NCI-H446 (cell line): ENCODE measurements at regions not wholly inside any gene's neighbourhood (a gene's known extent, or its start where the extent isn't known, plus 50 kb on each side); places are given as distances from the start of the nearest gene placed in this dataset.
"Not testable (repeated sequence)": the region's sequence is repeated elsewhere in the genome, so short reads cannot be mapped to it uniquely, and the experiment has no call there.

Experiments used
- DNase-seq, 2 experiments: peaks; one replicate each; lab custom pipeline; 2025; lab: John Stamatoyannopoulos, UW

DNA sequence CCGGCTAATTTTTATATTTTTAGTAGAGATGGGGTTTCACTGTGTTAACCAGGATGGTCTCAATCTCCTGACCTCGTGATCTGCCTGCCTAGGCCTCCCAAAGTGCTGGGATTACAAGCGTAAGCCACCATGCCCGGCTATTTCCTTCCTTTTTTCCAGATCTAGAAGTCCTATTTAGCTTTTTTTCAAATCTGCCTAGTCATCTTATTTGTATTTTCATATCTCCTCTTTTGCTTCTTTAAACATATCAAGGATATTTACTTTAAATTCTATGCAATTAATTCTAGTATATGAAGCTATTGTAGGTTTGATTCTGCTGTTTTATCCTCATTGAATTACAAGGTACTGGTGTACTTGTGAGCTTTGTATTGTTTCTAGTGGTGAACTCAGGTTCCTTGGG, 119.1 kb downstream of the MACIR start:
- not testable (repeated sequence) for DNase-seq

DNA sequence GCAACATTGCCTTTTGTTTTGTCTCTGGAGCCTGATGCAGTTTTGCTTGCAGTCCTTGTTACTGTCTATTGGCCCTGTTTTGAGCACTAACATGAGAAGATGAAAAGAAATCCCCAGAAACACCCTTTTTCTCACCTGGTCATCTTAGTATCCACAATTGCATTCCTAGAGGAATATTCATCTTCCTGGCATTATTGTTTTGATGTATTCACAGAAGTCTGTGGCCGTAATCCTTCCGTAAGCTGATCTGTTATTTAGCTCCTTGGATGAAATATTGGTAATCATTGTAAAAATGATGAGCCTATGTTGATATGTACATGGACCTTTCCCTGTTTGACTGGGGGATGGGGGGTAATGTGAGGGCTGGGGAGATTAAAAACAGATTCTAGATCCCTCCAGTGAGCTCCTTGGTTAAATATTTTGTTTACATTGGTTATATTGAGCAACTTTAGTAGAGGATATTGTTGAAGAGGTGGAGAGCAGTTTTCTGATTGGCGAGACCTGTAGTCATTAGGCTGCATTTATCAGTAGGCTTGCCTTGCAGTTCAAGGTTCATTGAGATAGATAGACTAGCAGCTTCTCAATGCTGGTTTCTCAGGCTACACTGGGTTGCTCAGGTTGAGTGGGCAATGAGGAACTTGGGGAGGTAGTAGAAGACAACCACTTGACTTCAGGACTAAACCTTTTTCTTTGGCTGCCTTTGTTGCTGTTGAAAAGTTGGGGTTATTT, 117.5 kb downstream of the MACIR start:
- DNase-seq: no peak

DNA sequence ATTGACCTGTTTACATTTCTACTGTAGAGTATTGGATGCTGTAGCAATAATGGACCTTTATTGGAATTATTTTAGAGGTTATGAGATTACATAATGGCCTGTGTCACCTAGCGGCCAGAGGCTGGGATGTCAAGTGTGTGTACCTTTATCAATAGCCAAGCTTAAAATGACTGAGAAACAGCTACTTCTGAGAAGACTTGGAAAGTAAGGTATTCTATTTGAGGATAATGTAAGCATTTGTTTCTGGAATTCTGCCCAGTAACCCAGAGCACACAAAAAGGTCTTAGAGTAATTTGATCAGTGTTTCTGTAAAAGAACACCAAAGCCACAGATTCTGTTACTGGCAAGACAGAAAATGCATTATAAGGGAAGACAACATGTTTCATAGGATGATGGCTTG, 116.8 kb downstream of the MACIR start:
- peak in 1 of 2 experiments; percentile 21 for DNase-seq

DNA sequence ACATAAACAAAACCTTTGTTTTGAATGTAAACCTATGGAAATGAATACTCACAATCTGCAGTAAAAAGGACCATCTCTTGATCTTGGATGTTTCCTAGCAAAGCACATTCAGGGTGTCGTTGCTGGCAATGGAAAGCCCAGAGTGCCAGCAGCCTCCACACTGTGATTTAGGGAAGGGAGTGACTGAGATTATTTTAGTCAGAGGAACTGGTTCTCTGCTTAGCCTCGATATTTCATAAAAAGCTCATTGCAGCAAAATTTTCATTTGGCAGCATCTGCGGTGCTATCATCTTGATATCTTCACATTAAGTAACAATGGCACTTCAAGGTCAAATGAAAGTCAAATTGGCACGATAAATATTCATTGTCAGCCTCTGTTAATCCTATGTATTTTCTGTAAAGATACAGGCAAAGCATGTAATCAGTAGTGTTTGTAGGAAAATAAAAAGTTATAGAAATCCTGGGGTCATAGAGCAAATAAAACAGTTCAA, 116.0 kb downstream of the MACIR start:
- no peak for DNase-seq

DNA sequence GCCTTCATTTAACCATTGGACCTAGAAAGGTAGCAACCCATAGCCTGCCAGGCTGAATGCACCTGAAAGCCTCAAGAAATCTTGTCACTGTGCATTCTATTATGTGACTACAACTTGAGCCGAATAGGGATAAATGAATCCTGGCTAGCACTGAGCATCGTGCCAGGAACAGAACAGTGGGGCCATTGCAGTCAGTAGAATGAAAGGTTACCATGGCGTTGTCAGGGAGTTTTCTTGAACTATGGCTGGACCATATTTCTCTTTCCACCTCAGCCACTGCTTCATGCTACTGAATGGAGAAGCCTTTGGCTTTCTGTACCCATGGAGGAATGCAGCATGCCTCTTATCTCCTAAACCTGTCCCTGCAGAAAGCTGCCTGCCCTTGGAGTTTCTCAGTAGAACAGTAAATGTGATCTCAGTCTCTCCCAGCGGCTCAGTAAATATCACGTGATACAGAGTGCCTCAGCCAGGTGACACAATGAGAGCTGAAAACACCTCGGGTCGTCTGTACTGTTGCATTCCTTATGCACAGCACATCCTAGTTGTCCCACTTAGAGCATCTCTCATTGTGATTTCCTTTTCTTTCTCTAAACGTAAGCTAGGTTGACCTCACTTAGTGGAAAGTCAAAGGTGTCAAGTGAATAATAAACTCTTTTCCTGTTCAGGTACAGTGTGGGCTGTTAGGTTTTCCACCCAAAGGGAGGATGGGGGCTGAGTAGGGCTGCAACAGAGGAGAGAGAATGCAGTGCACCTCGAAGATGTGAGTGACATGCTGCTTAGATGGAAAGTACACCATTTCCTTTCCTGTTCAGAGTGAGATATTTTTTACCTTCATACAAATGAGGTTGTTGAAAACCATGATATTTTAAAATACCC, 115.3 kb downstream of the MACIR start:
- DNase-seq: no peak

DNA sequence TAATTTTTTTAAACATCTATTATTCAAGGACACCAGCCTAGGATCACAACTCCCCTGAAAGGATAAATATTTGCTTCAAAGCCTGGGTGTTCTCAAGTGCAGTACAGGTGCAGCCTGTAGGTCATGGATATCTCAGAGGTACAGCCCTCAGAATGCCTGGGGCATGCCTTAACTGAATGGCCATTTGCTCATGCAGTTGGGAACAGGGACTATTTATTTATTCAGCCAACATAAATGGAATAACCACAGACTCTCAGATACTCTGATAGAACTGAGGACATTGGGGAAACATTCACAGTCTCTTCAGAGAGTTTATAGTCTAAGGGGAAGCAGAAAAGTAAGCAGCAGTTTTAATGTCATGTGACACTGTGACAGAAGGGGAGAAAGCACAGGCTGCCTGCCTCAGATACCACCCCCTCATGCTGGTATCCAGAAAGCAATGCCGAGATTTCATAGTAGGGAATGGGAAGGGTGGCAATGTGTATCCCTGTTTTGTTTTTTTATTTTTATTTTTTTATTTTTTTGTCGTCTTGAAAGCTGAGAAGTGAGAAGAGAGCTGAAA, 112.6 kb downstream of the MACIR start:
- no peak for DNase-seq

DNA sequence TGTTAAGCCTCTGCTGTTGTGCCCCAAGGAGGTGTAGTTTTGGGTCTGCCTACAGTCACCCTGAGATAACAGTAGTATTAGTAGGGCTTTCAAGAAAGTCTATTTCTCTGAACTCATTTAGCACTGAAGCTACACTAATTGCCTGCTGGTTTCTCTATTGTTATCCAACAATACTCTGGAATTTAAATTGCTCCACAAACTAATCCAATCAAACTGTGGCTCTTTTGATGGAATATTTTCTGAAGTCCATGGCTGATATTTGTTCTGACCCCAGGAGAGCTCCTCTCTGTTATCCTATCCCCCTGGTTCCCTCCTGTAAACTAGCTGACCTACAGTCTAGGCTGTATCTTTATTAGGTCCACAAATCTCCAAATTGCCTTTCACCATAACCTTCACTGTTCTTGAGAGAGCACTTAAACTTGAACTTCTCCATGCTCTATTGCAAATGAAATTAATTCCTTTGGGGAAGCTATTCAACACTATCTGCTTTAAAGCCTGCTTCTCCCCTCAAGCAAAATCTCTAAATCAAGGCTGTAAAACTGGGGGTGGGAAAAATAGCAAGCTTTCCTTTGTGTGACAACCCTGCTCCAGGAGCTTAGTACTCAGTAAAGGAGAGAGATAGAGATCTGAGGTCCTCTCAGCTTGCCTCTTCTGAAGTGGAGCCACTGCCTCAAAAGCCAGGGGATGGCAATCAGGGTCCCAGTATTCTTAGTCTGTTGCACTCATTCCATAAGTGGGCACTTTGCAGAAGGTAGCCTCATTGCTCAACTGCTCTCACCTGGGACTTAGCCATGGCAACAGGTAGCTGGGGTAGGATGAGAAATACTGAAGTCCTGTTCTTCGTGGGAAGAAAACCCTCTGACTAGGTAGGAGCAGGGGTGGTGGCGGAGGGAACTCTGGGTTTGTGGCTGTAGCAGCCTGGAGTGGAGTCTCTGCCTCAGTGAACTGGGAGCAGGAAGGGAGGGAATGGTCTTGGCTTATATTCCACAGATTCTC, 110.9 kb downstream of the MACIR start:
- no peak for DNase-seq

DNA sequence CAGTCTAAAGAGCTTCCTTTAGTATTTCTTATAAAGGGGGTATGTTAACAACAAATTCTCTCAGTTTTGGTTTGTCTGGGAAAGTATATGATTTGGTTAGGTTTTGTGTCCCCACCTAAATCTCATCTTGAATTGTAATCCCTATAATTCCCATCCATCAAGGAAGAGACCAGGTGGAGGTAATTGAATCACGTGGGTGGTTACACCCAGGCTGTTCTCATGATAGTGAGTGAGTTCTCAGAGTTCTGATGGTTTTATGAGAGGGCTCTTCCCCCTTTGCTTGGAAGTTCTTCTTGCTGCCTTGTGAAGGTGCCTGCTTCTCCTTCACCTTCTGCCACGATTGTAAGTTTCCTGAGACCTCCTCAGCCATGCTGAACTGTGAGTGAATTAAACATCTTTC, 109.1 kb downstream of the MACIR start:
- DNase-seq: no peak

DNA sequence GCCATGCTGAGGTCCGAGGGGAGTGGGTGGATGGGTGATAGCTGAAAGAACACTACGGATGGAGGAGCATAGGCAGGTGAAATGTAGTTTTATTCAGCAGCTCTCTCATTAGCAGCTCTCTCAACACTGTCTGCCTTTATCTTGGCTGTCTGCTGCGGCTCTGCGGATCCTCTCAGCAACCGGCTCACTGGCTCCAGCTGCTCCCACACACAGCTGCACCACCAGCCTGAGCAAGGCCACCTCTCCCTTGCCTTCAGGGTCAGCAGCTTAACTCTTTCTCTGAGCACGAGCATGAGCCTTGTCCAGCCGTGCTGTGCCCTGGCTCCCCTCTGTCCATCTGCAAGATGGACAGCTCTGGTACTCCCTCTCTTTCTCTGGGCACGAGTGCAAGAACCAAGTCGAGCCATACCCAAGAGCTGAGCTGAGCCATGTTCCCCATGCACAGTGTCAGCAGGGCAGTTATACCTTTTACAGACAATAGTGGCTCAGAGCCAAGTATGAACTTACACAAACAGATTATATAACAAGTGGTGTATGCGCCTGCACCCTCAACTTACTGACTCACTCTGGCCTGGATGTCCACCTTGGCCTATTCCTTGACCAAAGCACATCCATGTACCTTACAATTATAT, 108.5 kb downstream of the MACIR start:
- DNase-seq: no peak

DNA sequence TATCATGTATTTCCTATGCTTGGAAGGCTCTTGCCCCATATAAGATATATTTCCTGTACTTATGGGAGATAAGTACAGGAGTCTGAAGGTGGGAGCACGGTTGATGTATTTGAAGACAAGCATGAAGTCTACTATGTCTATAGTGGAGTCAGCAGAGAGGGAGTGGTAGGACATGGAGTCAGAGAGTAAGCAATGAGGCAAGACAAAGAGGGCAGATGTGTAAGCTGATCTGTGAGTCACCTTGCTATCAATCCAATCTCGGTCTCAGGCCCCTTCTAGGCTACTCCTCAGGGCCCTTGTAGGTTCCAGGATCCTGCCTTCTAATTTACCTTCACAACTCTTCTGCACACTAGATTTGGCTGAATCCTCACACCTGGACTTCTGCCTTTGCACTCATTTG, 105.5 kb downstream of the MACIR start:
- DNase-seq: no peak

DNA sequence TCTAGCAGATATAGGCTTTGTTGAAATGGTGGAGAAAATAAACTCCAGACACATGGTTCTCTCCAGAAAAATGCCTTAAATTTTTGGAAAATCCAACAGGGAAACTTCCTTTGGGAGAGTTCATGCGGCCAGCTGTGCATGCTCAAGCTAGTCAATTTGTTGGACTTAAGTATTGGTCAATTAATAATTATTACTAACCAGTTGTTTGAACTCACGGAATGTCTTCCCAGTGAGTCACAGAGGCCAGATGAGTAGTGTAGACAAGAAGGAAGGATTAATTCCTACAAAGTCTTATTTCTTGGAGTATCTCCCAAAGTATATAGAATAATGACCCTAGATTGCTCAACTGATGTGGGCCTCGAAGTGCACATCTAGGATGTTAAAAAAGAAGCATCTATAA, 103.6 kb downstream of the MACIR start:
- no peak for DNase-seq

DNA sequence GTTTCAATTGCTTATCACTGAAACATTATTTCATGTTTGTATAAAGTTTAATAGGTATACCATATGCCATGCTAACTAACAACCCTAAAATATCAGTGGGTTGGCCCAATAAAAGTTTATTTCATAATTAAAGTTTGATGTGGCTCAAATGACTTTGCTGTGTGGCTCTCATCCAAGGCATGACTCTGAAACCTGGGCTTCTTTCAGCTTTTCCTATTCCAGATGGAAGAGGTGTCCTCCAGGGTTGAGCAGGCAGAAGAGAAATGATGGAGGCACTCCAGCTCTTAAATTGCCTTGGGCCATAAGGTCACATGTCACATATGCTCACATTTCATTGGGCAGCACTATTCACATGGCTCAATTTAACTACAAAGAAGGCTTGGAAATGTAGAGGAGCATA, 101.9 kb downstream of the MACIR start:
- peak; percentile 28 to 88 for DNase-seq

DNA sequence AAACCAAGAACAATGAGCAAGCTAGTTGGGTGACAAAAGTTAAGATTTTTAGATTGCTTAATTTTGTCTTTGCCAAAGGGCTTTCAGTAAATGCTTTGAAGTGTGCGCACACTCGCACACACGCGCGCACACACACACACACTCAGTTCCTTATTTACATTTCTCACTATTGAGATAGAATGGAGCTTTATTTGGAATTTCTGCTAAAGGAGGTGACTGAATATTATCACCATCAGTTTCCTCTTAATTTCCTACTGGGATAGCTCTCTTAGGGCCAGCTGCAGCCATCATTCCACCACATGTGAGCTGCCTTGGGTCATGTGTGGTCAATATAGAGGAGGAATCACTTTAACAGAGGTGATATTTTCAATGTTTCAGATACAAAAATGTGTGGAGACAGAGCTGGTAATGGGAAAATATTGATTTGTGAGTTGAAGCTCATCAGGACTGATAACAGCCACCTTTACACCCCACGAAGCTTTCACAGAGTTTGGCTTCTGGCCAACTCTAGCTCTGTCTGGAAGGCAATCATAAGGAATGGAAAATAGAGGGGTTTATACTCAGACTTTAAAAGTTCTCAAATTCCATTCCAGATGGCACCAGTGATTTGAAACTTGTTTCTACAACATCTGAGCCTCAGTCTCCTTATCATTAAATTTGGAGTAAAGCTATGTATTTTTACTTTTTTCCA, 99.9 kb downstream of the MACIR start:
- DNase-seq: peak; percentile 31 to 33

DNA sequence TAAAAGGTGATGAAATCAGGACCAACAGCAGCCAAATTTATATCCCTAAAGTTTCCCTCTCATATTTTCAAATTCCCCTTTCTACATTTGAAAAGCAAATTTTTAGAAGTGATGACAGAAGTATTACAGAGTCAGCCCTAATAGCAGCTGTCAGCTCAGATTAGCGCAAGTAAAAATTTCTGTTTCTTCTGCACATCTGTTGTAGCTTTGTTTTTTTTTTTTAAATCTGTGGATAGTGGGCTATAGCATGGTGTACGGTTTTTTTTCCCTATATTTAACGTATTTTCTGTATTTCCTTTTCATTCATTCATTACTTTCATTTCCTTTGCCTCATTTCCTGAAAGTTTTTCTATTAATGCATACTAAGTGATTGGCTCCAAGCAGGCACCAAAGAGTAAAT, 99.1 kb downstream of the MACIR start:
- peak in 1 of 2 experiments; percentile 40 for DNase-seq

DNA sequence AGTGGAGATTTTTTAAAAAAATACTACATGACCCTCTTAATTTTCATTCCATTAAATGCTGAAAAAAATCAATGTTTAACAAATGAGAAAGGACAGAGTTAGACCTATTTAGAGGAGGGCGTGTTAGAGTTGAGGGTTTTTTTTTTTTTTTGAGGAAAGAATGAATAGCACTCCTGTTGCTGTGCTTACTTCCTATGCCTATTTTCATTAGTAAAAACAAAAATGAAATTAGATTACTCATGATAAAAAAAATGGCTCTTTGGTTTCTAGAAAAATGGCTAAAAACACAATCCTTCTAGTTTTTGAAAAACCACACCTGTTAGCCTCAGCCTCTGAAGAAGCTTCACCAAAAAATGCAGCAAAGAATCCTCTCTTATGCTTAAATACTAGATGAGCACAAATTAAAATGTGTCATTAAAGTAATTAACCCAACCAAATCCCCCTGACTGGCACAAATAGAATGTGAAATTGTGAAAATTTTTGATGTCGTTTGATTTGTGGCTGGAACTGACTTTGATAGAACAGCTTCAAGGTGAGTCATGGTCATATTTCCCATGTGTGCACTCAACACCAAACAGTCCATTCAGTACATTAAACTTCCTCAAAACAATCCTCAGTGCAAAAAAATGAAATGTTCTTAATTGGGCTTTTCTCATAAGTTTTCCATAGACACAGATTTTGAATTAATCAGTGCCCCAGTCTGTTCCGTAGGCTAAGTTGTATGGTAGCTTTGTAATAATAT, 98.0 kb downstream of the MACIR start:
- no peak for DNase-seq

DNA sequence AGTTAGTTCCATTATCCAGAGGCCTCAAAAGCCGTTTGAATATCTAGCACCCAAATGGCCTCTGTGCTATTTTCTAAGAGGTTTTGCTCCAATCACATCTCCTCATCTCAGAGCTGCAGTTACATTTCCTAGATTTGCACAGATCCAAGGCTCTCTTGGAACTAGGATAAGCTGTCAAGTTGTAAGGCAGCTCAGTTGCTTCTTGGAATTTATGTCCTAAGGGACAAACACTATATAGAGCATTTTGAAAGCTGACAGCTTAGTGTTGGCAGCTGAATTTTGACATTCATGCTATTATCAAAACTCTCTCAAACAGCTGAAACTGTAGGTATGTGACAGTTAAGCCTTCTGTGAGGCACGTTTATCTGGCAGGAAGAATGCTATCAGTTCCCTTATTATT, 97.0 kb downstream of the MACIR start:
- no peak for DNase-seq

DNA sequence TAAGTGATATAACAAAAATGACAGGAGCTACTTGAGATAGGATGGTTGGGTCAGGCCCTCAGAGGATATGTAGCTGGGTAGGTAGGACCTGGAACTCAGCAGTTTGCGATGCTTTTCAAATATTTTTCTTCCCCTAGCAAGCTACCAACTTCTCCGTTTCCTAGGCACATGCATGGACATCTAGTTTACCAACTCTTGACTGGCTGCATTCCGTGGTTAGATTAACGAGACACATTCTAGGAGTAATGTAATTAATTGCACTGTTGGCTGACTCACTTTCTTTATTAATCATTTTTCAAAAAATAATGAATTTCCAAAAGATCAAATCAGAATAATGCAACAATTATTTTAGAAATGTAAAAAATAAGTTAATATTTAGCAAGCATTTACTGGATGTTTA, 95.9 kb downstream of the MACIR start:
- DNase-seq: no peak

DNA sequence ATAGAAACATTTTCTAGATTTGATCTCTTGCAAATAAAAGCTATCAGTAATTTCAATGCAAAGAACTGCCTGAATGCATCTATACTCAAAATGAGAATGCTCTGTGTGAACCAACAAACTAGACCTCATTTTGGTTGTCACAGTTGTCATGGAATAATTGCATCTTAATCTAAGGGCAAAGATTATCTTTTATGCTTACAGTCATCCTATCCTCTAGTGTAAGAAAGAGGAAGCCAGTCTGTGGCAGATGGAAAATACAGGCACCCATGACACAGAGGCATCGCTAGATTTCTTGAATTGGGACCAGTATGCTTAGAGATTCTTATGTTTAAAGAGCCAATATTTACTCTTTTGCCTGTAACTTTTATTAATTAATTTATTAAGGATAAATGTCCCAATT, 95.0 kb downstream of the MACIR start:
- no peak for DNase-seq

DNA sequence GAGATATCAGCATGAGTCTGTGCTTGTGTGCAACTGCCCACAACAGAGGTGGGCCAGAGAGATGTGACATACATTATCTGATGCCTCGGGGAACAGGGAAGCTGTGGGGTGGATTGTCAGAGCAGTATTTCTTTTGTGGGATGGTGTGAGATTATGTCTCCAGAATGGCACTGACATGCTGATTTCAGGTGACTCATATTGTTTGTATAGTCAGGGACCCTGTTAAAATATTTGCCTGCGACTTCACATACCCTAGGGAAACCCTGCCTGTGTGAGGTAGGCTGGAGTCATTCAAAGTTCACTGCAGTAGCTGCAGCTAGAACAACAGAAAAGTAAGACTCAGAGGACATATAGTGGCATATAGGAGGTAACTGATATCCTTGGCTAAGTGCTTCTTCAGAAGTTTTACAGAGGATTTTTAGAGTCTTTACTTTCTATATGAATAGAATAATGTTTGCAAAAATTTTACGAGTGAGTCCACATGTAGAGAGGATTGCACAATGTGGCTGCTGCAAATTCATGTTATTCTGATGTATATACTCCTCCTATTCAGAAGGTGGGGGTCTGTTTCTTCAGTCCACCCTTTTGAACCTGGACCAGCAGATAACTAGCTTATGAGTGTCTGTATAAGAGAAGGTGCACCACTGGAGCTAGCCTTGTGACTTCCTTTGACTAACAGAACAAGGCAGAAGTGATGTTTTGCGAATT, 89.3 kb downstream of the MACIR start:
- DNase-seq: no peak
